HG03159 (cell line): ENCODE measurements at regions not wholly inside any gene's neighbourhood (a gene's known extent, or its start where the extent isn't known, plus 50 kb on each side); places are given as distances from the start of the nearest gene placed in this dataset.
"Not testable (repeated sequence)": the region's sequence is repeated elsewhere in the genome, so short reads cannot be mapped to it uniquely, and the experiment has no call there.

Experiments used
- ATAC-seq: cut with Tn5 transposase; IDR thresholded peaks from one replicate; pipeline ENCODE4 v1.9.1; 2021; ENCODE audit warnings: mild to moderate bottlenecking, moderate library complexity; ENCODE audit not compliant: unreplicated experiment

DNA sequence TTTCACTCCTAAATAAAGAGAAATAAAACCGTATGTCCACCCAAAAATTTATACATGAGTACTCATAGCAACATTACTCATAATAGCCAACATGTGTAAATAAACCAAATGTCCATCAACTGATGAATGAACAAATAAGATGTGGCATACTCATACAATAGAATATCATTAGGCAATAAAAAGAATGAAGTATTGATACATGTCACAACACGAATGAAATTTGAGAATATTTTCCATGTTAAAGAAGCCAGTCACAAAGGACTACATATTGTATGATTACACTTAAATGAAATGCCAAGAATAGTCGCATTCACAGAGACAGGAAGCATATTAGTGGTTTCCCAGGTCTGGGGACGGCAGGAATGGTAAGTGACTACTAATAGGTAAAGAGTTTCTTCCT is 869.2 kb downstream of the IGSF11 start:
- ATAC-seq: no peak

DNA sequence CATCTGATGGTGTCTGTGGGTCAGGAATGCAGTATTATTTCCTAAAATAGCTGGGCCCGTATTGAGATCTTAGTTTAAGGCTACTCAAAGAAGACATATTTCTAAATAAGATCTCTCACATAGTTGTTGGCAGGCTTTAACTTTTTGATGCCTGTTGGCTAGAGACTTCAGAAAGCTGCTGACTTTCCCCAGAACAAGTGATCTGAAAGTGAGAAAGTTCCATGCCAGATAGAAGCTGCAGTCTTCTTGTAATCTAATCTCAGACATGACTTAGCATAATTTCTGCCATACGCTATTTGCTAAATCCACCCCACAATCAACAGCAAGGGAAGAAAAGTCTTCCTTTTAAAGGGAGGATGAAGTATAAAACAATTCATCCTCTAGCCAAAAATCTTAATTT is 867.1 kb downstream of the IGSF11 start:
- ATAC-seq: no peak

DNA sequence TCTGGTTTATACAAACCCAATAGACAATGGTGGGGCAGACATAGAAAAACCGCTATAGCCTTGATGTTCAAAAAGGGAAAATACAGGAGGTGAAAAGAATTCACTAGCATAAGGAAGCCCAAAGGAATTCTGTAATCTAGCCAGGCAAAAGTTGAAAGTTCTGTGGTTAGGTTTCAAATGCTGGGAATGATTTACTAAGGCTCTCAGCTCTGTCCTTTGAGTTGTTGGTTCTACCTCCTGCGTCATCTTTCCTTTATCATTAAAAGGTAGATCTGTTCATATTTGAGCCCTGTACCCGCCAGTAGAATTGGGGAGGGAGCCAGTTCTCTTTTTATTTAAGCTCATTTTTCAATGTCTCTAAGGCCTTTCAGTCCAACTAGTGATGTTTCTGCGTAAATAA is 866.5 kb downstream of the IGSF11 start:
- no peak for ATAC-seq

DNA sequence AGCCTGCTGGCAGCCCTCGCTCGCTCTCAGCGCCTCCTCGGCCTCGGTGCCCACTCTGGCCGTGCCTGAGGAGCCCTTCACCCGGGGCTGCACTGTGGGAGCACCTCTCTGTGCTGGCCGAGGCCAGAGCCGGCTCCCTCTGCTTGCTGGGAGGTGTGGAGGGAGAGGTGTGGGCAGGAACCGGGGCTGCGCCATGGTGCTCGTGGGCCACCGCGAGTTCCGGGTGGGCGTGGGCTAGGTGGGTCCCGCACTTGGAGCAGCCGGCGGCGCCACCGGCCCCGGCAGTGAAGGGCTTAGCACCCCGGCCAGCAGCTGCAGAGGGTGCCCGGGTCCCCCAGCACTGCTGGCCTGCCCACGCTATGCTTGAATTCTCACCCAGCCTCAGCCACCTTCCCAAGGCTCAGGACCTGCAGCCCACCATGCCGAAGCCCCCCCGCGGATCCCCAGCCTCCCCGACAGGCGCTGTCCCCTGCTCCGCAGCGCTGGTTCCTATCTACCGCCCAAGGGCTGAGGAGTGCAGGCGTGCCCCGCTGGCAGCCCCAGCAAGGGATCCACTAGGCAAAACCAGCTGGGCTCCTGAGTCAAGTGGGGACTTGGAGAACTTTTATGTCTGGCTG is 863.3 kb downstream of the IGSF11 start:
- no peak for ATAC-seq

DNA sequence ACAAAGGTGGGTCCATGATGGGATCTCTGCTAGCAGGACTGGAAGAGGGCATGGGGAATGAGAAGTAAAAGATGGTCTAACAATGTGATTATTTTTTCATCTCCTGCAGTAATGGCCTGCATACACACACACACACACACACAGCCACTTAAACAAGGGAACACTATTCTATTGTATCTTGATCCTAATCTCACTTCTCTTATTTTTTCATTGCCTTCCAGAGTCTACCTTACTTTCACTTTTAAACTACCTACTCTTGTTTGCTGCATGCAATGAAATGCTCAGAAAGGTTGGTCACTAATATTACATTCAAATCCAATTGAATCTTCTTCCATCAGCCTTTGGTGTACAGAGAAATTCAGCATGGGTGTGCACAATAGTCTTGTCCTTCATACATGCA is 853.8 kb downstream of the IGSF11 start:
- no peak for ATAC-seq

DNA sequence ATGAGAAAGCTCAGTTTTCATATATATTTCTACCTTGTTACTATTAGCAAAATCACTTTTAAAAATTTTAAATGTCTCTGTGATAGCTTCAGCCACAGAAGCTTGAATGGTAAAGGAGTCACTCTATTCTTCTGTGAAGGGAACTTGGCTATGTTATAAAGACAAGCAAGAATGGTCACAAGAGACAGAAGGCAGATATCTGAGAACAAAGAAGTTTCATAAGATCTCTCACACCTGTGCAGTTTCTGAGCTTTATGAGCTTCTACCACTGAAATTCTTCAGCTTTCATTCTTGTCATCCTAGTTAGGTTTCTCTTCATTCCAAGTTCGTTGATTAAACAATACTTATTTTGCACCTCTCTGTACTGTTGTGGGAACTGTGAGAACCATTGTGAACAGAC is 853.4 kb downstream of the IGSF11 start:
- no peak for ATAC-seq

DNA sequence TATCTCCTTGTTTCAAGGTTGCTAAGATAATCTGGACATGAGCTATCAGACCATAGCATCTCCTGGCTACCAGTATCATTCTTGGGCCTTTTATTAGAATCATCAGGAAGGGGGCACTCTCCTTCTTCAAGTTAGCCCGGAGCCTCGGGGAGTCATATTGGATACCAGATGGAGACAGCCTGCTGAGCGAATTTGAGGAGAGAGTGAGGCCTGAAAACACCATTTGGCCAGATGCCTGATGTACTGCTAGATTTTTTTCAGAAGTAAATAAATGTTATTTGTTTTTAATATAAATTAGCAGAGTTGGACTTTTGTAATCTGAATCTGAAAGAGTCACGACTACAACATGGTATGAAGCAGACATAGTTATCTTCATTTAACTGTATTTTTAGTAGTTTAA is 848.6 kb downstream of the IGSF11 start:
- ATAC-seq: no peak

DNA sequence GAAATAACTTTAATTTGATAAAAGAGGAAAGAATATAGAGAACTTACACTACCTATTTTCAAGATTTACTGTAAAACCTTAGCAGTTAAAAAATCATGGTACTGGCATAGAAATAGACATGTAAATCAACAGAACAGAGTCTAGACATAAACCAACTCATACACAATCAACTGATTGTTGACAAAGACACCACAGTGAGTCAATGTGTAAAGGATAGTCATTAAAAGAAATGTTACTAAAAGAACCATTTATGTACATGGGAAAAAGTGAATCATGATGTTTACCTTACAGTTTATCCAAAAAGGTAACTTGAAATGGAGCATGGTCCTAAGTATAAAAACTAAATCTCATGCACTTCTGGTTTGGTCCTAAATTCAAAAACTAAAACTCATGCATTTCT is 847.4 kb downstream of the IGSF11 start:
- ATAC-seq: no peak

DNA sequence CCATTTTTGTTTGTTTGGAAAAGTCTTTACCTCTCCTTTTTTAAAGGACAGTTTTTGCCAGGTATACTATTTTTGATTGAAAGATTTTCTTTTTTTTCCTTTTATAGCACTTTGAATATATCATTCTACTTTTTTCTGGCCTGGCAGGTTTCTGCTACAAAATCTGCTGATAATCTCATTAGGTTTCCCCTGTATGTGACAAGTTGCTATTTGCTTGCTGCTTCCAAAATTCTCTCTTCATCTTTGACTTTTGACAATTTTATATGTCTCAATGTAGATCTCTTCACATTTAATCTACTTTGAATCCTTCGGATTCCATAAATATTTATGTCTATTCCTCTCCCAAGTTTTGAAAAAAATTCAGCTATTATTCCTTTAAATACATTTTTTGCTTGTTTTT is 838.5 kb downstream of the IGSF11 start:
- no peak for ATAC-seq

DNA sequence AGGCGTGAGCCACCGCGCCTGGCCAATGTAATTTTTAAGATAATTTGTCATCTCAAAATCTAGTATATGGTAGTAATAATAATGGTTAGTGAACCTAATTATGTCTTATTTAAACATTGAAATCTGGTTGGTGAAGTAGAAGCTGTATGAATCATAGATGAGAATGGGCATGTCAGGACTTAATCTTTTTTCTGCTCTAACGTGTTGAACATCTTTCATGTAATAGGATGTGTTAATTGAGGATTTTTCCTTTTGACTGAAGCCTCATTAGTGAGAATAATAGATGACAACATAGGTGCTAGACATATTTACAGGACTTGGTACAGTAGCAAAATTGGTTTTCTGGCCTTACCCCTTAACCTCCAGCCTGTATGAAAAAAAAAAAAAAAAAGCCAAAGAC is 835.6 kb downstream of the IGSF11 start:
- ATAC-seq: no peak

DNA sequence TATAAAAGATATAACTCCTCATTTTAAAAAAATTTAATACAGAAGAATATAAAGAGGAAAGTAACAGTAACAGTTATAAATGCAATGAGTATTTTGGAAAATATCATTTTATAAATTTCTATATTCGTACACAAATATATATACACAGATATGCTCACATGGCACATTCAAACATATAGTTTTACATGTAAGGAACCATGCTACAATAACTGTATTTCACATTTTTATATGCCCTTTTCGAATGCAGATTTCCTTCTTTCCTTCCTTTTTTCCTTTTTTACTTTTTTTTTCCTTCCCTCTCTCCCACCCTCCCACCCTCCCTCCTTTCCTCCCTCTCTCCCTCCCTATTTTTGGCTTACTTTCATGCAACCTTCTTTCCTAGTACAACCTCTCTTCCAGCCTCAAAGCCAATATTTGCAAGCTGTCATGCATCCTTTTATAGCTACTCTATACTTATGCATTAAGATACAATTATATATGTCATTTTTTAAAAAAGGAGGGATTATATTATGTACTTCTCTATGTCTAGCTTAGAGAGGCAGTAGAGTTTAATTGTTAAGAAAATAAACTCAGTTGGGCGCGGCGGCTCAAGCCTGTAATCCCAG is 830.5 kb downstream of the IGSF11 start:
- ATAC-seq: no peak

DNA sequence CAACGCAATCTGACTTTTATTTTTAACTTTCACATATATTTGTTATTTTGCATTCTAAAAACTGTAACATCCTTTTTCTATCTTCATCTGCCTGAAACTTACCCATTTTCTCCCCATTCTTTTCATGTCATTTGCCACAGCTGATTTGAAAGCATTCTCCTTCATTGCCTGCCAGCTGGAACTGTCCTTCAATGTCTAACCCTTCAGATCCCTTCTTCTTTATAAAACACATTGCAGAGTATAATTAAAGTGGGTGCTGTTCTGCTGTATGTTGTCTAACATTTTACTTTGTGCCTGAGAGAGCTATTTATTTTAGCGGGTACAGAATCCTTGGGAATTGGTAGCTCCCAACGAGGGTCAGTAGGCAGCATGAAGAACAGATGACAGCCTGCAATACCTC is 827.4 kb downstream of the IGSF11 start:
- ATAC-seq: no peak

DNA sequence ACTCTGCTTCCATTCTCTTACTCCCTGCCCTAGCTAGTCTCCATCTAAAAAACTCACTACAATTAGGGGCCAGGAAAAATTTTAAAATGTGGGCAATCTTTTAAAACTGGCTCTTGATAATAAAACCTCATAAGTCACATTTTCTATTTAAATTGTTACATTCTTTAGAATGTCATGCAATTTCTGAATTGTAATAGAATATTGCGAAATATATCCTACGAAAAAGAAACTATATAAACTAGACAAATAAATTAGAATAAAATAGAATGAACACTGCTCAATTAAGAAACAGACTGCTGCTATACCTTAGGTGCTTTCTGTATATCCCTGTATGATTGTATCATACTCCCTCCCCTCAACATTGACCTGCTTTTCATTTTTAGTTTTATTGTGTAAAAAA is 826.0 kb downstream of the IGSF11 start:
- ATAC-seq: no peak

DNA sequence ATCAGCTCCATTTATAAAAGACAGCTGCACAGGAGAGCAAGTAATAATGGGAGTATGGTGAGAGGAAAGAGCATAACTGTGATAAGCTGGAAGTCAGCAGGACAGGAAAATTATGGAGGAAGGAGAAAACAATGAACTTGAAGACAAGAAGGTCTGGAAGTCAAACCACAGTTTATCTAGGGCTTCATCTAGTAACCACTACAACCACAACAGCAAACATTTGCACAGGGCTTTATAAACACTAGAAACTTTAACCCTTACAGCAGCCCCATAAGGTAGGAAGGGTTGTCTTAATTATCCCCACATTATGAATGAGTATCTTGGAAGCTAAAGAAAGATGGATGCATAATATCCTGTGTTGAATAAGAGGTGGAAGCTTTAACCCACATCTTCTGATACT is 820.8 kb downstream of the IGSF11 start:
- no peak for ATAC-seq

DNA sequence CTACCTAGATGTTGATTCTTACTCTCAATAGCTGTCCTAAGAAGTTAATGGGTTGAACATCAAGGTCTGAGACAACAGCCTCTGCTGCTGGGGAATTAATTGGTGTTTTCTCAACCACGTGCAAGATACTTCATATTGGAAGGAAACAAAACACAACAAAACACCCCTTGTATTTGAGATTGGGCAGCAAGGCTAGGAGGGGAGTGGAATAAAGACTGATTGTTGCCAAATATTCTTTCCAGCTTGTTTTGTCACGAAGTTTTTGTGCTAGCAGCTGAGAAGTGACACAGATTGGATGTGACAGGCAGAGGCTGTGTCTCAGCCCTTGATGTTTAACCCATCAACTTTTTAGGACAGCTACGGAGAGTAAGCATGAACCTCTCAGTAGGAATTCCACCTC is 808.4 kb downstream of the IGSF11 start:
- no peak for ATAC-seq

DNA sequence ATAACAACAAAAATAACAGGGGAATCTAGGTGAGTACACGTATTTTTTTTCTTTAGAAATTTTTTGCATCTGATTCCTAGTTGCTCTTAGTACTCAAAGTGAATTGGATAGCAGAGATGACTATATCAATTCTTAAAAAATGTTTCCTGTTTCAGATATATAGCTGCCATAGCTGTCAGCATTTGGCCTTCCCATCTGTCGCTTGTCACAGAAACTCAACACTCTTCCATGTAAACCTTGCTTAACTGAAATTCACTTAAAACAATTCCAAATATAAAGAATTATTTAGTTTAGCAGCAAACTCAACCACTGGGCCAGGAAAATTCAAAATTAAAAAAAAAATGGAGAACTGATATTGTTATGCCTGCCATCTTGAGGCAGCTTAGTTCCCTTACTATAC is 807.5 kb downstream of the IGSF11 start:
- no peak for ATAC-seq

DNA sequence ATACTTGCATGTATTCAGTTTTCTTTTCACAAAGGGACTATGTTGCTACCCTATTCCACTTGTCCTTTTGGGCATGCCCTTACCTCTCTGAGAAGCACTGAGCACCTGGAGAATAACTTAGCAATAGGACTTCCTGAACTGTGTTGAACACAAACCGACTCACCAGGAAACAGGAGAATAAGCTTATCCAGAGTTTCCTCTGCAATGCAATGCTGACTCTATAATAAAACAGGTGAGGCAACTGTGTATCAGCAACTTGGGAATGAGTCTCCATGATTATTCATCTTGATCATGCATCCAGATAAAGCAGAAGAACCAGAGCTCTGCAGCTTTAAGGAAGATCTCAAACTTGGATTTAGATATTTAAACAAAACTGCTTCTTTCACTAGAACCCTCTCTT is 806.5 kb downstream of the IGSF11 start:
- no peak for ATAC-seq

DNA sequence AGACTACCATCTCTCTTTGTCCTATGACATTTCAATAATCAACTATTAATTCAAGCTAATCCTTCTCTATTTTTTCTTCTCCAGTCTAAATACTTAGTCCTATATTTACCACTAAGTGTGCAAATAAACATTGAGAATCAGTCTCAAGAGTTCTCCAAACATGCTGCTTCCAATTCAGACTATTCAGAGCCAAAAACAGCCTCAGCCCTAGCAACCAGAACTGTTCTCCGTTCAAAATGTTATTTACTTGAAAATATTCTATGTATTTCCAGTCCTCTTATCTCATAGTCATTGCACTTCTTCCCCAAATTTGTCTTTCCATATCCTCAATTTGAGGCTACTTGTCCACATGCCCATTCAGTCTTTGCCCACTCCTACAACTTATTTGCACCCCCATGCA is 805.5 kb downstream of the IGSF11 start:
- ATAC-seq: no peak

DNA sequence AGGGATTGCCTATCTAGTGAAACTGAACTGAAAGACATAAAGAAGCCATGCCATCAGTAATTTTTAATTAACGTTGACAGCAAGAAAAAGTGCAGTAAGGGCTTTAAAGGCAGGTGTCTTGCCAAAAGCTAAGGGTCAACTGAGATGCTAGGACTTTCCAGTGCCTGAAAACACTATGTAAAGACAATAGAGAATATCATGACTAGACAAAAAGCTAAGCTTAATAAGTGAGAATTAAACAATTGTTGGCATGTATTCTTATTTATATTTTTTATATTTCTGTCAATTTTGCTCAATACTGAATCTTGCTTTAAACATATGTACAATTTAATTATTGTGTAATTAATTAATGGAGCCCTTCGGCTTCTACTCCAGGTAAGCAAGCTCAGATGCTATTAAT is 803.1 kb downstream of the IGSF11 start:
- ATAC-seq: no peak

DNA sequence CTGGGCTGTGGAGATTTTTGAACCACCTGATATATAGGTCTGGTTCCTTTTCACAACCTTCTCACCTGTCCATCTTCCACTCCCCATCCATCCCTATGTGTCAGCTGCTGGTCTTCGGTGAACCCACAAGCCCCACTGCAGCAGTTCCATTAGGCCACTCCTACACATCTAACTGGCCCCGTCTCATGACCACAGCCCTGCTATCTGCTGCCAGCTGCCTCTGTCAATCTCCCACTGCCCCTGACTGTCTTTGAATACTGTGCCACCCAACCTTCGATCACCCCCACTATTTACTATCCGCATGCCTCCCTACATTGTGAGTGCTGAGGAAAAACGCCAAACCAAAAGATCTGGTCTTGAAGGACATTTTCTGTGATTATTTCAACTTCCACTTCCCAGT is 795.4 kb downstream of the IGSF11 start:
- ATAC-seq: no peak

DNA sequence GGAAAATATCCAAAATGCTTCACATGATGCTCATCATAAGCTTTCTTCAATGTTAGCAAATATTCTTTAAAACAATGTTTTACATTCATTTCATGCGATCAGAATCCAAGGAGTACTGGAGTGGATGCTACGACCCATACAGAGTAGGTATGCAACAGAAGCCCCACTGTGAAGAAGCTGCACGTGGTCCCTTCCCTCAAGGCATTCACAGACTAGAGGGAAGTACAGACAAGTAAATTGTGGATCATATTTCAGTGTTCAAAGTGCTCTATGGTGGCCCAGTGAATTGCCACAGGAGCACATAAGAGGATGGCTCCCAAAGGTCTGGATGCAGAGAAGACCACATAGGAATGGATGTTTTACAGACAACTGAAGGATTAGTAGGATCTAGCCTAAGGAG is 789.9 kb downstream of the IGSF11 start:
- ATAC-seq: no peak

DNA sequence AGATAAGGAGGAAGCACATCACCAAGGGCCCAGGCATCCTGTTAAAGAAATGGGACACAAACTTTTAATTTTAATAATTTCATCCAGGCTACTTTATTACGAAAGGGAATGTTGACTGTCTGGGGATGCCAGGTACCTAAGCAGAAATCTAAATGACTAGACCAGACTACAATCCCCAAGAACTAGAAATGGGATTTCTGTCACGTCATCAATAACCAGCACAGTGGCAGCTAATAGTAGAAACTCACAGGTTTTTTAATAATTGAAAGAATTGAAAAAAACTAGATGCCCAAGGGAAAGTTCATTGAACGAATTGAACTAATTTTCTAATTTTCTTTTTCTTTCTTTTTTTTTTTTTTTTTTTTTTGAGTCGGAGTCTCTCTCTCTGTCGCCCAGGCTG is 789.3 kb downstream of the IGSF11 start:
- ATAC-seq: no peak

DNA sequence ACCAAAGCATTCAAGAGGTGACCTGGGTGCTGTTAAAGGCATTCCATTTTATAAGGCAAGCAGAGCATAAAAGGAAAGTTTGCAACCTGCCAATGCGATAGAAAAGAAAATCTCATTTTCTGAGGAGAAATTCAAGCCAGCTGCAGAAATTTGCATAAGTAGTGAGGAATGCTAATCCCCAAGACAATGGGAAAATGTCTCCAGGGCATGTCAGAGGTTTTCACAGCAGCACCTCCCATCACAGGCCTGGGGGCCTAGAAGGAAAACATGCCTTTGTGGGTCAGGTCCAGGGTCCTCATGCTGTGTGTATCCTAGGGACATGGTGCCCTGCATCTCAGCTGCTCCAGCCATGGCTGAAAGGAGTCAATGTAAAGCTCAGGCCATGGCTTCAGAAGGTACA is 775.8 kb downstream of the IGSF11 start:
- not testable (repeated sequence) for ATAC-seq
